ENCODE measurements at regions not wholly inside any gene's neighbourhood (a gene's known extent, or its start where the extent isn't known, plus 50 kb on each side); places are given as distances from the start of the nearest gene placed in this dataset.

GRCh38 chr6:84453499-84453898 lies 226.1 kb upstream of the CEP162 start:
- H3K27ac Mint-ChIP-seq: no peak overlapping the region
- no peak overlapping the region for H3K4me3 Mint-ChIP-seq
- no peaks in the 10 kb centered on the region for H3K4me1 Mint-ChIP-seq (ENCODE audit: low read depth)
- DNase-seq: no peak
- H3K9me3 Mint-ChIP-seq: peaks cover 2% of the 10 kb centered on the region
- no peaks in the 10 kb centered on the region for H3K36me3 Mint-ChIP-seq (ENCODE audit: low read depth)
- no peaks in the 10 kb centered on the region for H3K27me3 Mint-ChIP-seq

- no peak for DNase-seq
- Mint-ChIP-seq H3K9me3 (no peaks in the 10 kb centered on the region), H3K36me3 (ENCODE audit: low read depth) (no peaks in the 10 kb centered on the region), H3K4me3 (no peak overlapping the region), H3K27ac (no peak overlapping the region), H3K4me1 (ENCODE audit: low read depth) (no peaks in the 10 kb centered on the region), H3K27me3 (no peaks in the 10 kb centered on the region)
These were observed 222.6 kb upstream of the CEP162 start for GRCh38 chr6:84450018-84450417.

GRCh38 chr6:84449220-84449619 lies 221.8 kb upstream of the CEP162 start:
- Mint-ChIP-seq H3K27me3 (no peaks in the 10 kb centered on the region), H3K4me1 (ENCODE audit: low read depth) (no peaks in the 10 kb centered on the region), H3K4me3 (no peak overlapping the region)

GRCh38 chr6:84448331-84448730 lies 220.9 kb upstream of the CEP162 start:
- Mint-ChIP-seq H3K9me3 (no peaks in the 10 kb centered on the region), H3K4me1 (ENCODE audit: low read depth) (no peaks in the 10 kb centered on the region), H3K27me3 (no peaks in the 10 kb centered on the region)

More at GRCh38 chr6:84449220-84449619, 221.8 kb upstream of the CEP162 start:
- DNase-seq: no peak
- H3K9me3 Mint-ChIP-seq: no peaks in the 10 kb centered on the region
- H3K27ac Mint-ChIP-seq: no peak overlapping the region
- no peaks in the 10 kb centered on the region for H3K36me3 Mint-ChIP-seq (ENCODE audit: low read depth)

GRCh38 chr6:84447651-84448050 lies 220.2 kb upstream of the CEP162 start:
- Mint-ChIP-seq H3K27me3 (no peaks in the 10 kb centered on the region), H3K9me3 (no peaks in the 10 kb centered on the region), H3K27ac (no peak overlapping the region), H3K4me3 (no peak overlapping the region), H3K36me3 (ENCODE audit: low read depth) (no peaks in the 10 kb centered on the region), H3K4me1 (ENCODE audit: low read depth) (no peaks in the 10 kb centered on the region)
- DNase-seq: no peak

More at GRCh38 chr6:84448331-84448730, 220.9 kb upstream of the CEP162 start:
- H3K4me3 Mint-ChIP-seq: no peak overlapping the region
- H3K36me3 Mint-ChIP-seq (ENCODE audit: low read depth): no peaks in the 10 kb centered on the region
- H3K27ac Mint-ChIP-seq: no peak overlapping the region
- DNase-seq: no peak

- Mint-ChIP-seq H3K27me3 (no peaks in the 10 kb centered on the region), H3K36me3 (ENCODE audit: low read depth) (no peaks in the 10 kb centered on the region), H3K9me3 (no peaks in the 10 kb centered on the region), H3K27ac (no peak overlapping the region), H3K4me1 (ENCODE audit: low read depth) (no peaks in the 10 kb centered on the region), H3K4me3 (no peak overlapping the region)
- no peak for DNase-seq
These were observed 217.6 kb upstream of the CEP162 start for GRCh38 chr6:84445068-84445467.

- H3K27ac Mint-ChIP-seq: no peak overlapping the region
- H3K36me3 Mint-ChIP-seq (ENCODE audit: low read depth): no peaks in the 10 kb centered on the region
- no peak overlapping the region for H3K4me3 Mint-ChIP-seq
- H3K27me3 Mint-ChIP-seq: no peaks in the 10 kb centered on the region
- H3K9me3 Mint-ChIP-seq: no peaks in the 10 kb centered on the region
- no peak for DNase-seq
- no peaks in the 10 kb centered on the region for H3K4me1 Mint-ChIP-seq (ENCODE audit: low read depth)
These were observed 214.8 kb upstream of the CEP162 start for GRCh38 chr6:84442208-84442607.

GRCh38 chr6:84441456-84441855 lies 214.0 kb upstream of the CEP162 start:
- H3K4me3 Mint-ChIP-seq: no peak overlapping the region
- no peaks in the 10 kb centered on the region for H3K27me3 Mint-ChIP-seq
- no peak for DNase-seq

GRCh38 chr6:84434550-84434949 lies 207.1 kb upstream of the CEP162 start:
- no peaks in the 10 kb centered on the region for H3K27me3 Mint-ChIP-seq
- no peaks in the 10 kb centered on the region for H3K36me3 Mint-ChIP-seq (ENCODE audit: low read depth)
- DNase-seq: no peak
- H3K27ac Mint-ChIP-seq: no peak overlapping the region
- H3K4me1 Mint-ChIP-seq (ENCODE audit: low read depth): no peaks in the 10 kb centered on the region
- H3K4me3 Mint-ChIP-seq: no peak overlapping the region
- peaks cover 3% of the 10 kb centered on the region for H3K9me3 Mint-ChIP-seq

More at GRCh38 chr6:84441456-84441855, 214.0 kb upstream of the CEP162 start:
- Mint-ChIP-seq H3K9me3 (no peaks in the 10 kb centered on the region), H3K4me1 (ENCODE audit: low read depth) (no peaks in the 10 kb centered on the region), H3K36me3 (ENCODE audit: low read depth) (no peaks in the 10 kb centered on the region), H3K27ac (no peak overlapping the region)

- no peak overlapping the region for H3K4me3 Mint-ChIP-seq
- no peaks in the 10 kb centered on the region for H3K36me3 Mint-ChIP-seq (ENCODE audit: low read depth)
- no peak for DNase-seq
- no peak overlapping the region for H3K27ac Mint-ChIP-seq
- H3K27me3 Mint-ChIP-seq: no peaks in the 10 kb centered on the region
- H3K9me3 Mint-ChIP-seq: peaks cover 3% of the 10 kb centered on the region
- H3K4me1 Mint-ChIP-seq (ENCODE audit: low read depth): no peaks in the 10 kb centered on the region
These were observed 205.2 kb upstream of the CEP162 start for GRCh38 chr6:84432619-84433018.

GRCh38 chr6:84428300-84428907 lies 201.0 kb upstream of the CEP162 start:
- DNase-seq: no peak
- no peaks in the 10 kb centered on the region for H3K27me3 Mint-ChIP-seq
- no peaks in the 10 kb centered on the region for H3K36me3 Mint-ChIP-seq (ENCODE audit: low read depth)
- H3K27ac Mint-ChIP-seq: no peak overlapping the region
- no peaks in the 10 kb centered on the region for H3K9me3 Mint-ChIP-seq
- H3K4me3 Mint-ChIP-seq: no peak overlapping the region
- no peaks in the 10 kb centered on the region for H3K4me1 Mint-ChIP-seq (ENCODE audit: low read depth)

- H3K36me3 Mint-ChIP-seq (ENCODE audit: low read depth): no peaks in the 10 kb centered on the region
These were observed 198.7 kb upstream of the CEP162 start for GRCh38 chr6:84425971-84426705.

GRCh38 chr6:84424956-84425355 lies 197.5 kb upstream of the CEP162 start:
- Mint-ChIP-seq H3K4me1 (ENCODE audit: low read depth) (no peaks in the 10 kb centered on the region), H3K9me3 (no peaks in the 10 kb centered on the region), H3K4me3 (no peak overlapping the region), H3K27me3 (peaks cover 9% of the 10 kb centered on the region), H3K27ac (no peak overlapping the region), H3K36me3 (ENCODE audit: low read depth) (no peaks in the 10 kb centered on the region)
- DNase-seq: no peak

More at GRCh38 chr6:84425971-84426705, 198.7 kb upstream of the CEP162 start:
- Mint-ChIP-seq H3K4me1 (ENCODE audit: low read depth) (no peaks in the 10 kb centered on the region), H3K9me3 (no peaks in the 10 kb centered on the region), H3K27ac (no peak overlapping the region), H3K27me3 (peaks cover 6% of the 10 kb centered on the region), H3K4me3 (no peak overlapping the region)
- DNase-seq: no peak

GRCh38 chr6:84422380-84422968 lies 195.0 kb upstream of the CEP162 start:
- Mint-ChIP-seq H3K9me3 (no peaks in the 10 kb centered on the region), H3K36me3 (ENCODE audit: low read depth) (no peaks in the 10 kb centered on the region), H3K4me1 (ENCODE audit: low read depth) (no peaks in the 10 kb centered on the region), H3K27ac (no peak overlapping the region), H3K4me3 (no peak overlapping the region), H3K27me3 (peaks cover 9% of the 10 kb centered on the region)
- DNase-seq: no peak

GRCh38 chr6:84421031-84421430 lies 193.6 kb upstream of the CEP162 start:
- no peaks in the 10 kb centered on the region for H3K9me3 Mint-ChIP-seq
- H3K4me3 Mint-ChIP-seq: no peak overlapping the region
- no peaks in the 10 kb centered on the region for H3K36me3 Mint-ChIP-seq (ENCODE audit: low read depth)
- no peak overlapping the region for H3K27ac Mint-ChIP-seq
- H3K4me1 Mint-ChIP-seq (ENCODE audit: low read depth): no peaks in the 10 kb centered on the region
- no peak for DNase-seq
- peaks cover 9% of the 10 kb centered on the region for H3K27me3 Mint-ChIP-seq

All from activated T-cell treated with anti-CD3 and anti-CD28 coated beads, Interleukin-2, amount 50 U/mL, for 24 hours (primary cell).